ENCODE measurements at regions not wholly inside any gene's neighbourhood (a gene's known extent, or its start where the extent isn't known, plus 50 kb on each side); places are given as distances from the start of the nearest gene placed in this dataset.

DNA sequence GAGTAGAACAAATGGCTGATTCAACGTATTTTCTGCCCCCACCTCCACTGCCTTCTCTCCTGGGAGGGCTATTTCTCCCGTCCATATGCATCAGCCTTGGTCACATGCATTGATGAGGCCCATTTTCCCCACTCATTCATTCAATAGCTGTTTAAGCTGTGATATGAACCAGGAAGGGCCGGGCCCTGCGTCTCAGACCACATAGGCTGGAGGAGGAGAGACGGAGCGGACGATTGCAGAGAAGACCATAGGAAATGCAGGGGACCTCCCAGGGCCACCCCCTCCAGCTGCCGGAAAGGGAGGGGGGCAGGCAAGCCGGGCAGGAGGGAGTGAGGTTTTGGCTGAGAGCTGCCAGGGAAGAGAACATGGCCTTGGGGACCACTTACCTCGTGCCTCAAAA is 104.4 kb upstream of the TMEM132D start:
- H3K36me3 Mint-ChIP-seq (ENCODE audit: low read depth): no peaks in the 10 kb centered on the region
- H3K4me1 Mint-ChIP-seq (ENCODE audit: low read depth): no peaks in the 10 kb centered on the region
- H3K27ac Mint-ChIP-seq: no peak overlapping the region
- H3K27me3 Mint-ChIP-seq (ENCODE audit: low read depth): peaks cover 4% of the 10 kb centered on the region
- no peaks in the 10 kb centered on the region for H3K9me3 Mint-ChIP-seq
- H3K4me3 Mint-ChIP-seq: no peak overlapping the region

DNA sequence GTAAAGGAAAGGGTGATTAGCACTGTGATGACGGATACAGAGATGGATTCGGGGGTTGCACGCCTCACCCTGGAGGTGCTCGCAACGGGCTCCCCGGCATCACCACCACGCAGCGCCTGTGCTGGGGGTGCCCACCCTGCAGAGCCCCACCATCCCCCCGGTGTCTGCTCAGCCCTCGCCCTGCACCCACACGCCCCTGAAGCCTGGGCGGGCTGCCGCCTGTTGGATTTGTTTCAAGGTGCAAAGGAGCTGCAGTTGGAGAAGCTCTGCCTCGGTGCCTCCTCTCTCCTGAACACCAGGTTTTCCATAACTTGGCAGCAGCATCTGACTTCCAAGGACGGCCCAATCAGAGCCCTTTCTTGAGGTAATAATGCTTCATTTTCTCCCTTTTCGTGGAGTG is 106.1 kb upstream of the TMEM132D start:
- no peak overlapping the region for H3K4me3 Mint-ChIP-seq
- H3K27ac Mint-ChIP-seq: no peak overlapping the region
- no peaks in the 10 kb centered on the region for H3K36me3 Mint-ChIP-seq (ENCODE audit: low read depth)
- no peaks in the 10 kb centered on the region for H3K4me1 Mint-ChIP-seq (ENCODE audit: low read depth)
- H3K27me3 Mint-ChIP-seq (ENCODE audit: low read depth): peaks cover 7% of the 10 kb centered on the region
- H3K9me3 Mint-ChIP-seq: no peaks in the 10 kb centered on the region

DNA sequence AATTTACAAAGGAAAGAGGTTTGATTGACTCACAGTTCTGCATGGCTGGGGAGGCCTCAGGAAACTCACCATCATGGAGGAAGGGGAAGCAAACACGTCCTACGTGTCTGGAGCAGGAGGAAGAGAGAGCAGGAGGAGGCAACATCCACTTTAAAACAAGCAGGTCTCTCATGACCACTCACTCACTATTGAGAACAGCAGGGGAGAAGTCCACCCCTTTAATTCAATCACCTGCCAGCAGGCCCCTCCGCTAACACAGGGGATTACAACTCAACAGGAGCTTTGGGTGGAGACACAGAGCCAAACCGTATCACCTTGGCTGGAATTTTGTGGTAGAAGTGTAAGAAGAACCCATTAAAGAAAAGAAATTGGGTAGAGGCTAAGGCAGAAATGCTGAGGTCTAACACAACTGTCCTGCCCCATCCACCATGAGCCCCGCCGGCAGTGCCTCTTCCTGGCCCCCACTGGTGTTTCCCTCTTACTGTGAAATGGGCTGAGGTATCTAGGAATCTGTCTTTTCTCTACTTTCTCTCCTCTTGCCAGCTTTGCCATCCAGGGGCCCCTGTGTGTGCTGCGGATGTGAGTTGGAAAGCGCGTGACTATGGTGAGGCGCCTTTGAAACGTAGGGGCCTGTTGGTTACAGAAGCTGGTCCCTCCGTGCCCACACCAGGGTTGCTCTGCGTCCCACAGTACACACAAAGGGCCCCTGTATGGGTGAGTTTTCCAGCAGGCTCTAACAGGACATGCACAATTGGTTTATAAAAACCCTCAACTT is 108.0 kb upstream of the TMEM132D start:
- H3K4me3 Mint-ChIP-seq: no peak overlapping the region

DNA sequence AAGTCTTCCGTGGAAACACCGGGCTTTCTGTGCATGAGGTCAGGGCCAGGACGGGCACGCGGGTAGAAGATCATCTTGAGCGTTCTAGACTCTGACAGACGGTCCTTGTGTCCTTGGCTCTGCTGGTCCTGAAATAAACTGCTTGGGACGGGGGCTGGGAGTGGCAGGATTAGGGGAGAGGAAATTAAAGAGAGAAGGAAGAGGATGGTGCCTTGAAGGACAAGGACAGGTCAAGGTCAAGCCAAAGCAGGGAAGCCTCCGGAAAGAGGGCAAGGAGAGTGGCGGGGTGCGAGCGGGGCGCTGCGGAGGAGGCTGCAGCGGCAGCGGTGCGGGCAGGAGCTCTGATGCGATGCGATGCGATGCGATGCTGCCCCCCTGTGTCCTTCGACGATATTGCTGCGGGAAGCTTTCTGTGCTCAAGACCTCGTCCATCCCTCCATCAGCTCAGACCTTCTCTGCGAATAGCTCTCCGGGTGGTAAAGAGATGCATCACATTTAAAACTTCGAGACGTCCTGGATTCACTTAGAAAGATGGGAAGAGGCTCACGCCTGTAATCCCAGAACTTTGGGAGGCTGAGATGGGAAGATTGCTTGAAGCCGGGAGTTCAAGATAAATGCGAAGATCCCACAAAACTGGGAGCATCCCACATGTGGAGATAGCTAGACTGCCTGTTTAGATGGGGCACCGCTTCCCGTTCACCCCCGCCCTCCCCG is 110.1 kb upstream of the TMEM132D start:
- no peak overlapping the region for H3K4me3 Mint-ChIP-seq
- peaks cover 7% of the 10 kb centered on the region for H3K27me3 Mint-ChIP-seq (ENCODE audit: low read depth)
- no peaks in the 10 kb centered on the region for H3K4me1 Mint-ChIP-seq (ENCODE audit: low read depth)
- no peaks in the 10 kb centered on the region for H3K36me3 Mint-ChIP-seq (ENCODE audit: low read depth)
- no peak overlapping the region for H3K27ac Mint-ChIP-seq
- H3K9me3 Mint-ChIP-seq: no peaks in the 10 kb centered on the region

More for the DNA sequence above, 108.0 kb upstream of the TMEM132D start:
- Mint-ChIP-seq H3K27me3 (ENCODE audit: low read depth) (peaks cover 7% of the 10 kb centered on the region), H3K4me1 (ENCODE audit: low read depth) (no peaks in the 10 kb centered on the region), H3K36me3 (ENCODE audit: low read depth) (no peaks in the 10 kb centered on the region), H3K27ac (no peak overlapping the region), H3K9me3 (no peaks in the 10 kb centered on the region)

DNA sequence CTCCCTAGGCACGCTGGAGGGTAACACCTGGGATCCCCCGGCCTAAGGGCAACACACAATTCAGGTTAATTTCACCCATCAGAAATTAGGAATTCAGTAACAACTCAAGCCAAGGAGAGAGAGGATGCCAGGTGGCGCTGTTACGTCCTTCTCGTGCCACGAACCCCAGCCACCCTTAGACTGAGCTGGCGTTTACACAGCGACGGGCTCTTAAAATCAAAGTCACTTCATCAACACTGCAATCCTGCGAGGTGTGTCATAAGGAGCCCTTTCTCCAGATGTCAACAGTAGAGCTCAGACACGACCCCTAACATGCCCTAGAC is 110.6 kb upstream of the TMEM132D start:
- Mint-ChIP-seq H3K9me3 (no peaks in the 10 kb centered on the region), H3K4me1 (ENCODE audit: low read depth) (no peaks in the 10 kb centered on the region), H3K27me3 (ENCODE audit: low read depth) (peaks cover 7% of the 10 kb centered on the region), H3K4me3 (no peak overlapping the region), H3K27ac (no peak overlapping the region), H3K36me3 (ENCODE audit: low read depth) (no peaks in the 10 kb centered on the region)

DNA sequence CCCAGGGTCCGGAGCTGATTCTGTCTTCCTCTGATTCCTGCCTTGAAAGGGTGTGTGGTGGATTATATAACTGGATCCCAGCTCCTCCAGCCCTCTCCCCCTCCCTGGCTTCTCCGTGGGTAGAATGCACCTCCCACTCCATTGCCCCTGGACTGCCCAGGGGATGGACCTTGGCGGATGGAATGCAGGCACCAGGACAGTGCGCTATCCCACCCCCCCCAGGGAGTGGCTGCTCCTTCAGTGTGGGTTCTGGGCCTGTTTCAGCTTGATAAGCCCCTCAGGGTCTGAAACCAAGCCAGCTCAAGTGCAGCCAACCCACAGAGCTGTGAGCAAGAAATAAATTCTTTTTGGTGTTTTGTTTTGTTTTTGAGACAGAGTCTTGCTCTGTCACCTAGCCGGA is 112.4 kb upstream of the TMEM132D start:
- no peaks in the 10 kb centered on the region for H3K36me3 Mint-ChIP-seq (ENCODE audit: low read depth)
- H3K4me1 Mint-ChIP-seq (ENCODE audit: low read depth): no peaks in the 10 kb centered on the region
- H3K27ac Mint-ChIP-seq: no peak overlapping the region
- no peaks in the 10 kb centered on the region for H3K9me3 Mint-ChIP-seq
- H3K27me3 Mint-ChIP-seq (ENCODE audit: low read depth): peaks cover 7% of the 10 kb centered on the region
- no peak overlapping the region for H3K4me3 Mint-ChIP-seq

DNA sequence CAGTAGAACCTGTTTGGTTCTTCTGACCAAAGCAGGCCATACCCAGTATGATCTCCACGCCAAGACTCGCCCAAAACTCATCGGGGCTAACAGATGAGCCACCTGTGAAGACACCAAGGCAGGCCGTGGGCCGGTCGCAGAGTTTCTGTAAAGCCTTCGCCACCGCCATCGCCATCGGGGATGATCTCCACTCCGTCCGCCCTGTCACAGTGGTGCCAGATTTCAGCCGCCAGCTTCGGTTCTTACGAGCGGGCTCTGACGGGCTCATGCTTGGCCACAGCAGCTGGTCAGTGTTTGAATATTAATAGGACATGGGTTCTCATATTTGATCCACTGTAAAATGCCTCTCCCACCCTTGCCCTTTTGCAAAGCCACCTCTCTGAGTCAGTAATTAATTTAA is 113.2 kb upstream of the TMEM132D start:
- Mint-ChIP-seq H3K27ac (no peak overlapping the region), H3K9me3 (no peaks in the 10 kb centered on the region)

DNA sequence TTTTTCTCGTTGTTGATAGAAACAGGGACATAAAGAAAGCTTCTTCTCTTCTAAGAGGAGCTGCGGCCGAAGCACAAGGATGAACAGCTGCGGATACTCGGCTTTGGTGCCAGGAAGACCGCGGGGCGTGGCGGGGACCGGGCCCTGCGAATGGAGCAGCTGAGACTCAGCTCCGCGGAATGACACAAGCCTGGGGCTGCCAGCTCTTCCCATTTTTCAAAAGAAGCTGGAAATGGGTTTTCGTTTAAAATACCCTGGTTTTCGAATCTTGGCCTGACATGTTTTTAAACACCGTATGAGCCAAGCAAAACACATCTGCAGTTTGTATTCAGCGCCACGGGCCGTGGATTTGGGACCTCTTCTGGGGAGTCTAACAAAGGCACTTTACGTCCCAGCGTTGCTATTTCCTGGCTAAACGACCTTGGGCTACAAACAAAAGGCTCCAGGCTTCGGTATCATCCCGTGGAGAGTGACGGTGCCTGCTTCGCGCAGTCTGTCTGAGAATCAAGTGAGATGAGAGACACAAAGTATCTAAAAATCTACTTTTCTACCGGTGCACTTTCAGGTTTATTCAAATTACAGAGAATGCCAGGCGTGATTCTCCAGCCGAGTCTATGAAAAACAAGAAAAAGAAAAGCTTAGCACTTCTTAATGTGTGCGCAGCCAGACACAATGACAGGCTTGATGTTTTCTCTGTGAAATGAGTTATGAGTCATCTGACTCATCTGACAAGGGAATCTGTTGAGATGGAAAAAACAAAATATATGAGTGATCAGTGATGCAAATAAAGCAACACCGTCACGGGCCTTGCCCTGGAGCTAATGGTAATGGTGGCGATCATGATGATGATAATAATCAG is 114.0 kb upstream of the TMEM132D start:
- peaks cover 3% of the 10 kb centered on the region for H3K27me3 Mint-ChIP-seq (ENCODE audit: low read depth)
- no peak overlapping the region for H3K4me3 Mint-ChIP-seq
- no peaks in the 10 kb centered on the region for H3K4me1 Mint-ChIP-seq (ENCODE audit: low read depth)
- no peaks in the 10 kb centered on the region for H3K36me3 Mint-ChIP-seq (ENCODE audit: low read depth)
- no peaks in the 10 kb centered on the region for H3K9me3 Mint-ChIP-seq
- H3K27ac Mint-ChIP-seq: no peak overlapping the region

More for the DNA sequence above, 113.2 kb upstream of the TMEM132D start:
- Mint-ChIP-seq H3K27me3 (ENCODE audit: low read depth) (peaks cover 3% of the 10 kb centered on the region), H3K36me3 (ENCODE audit: low read depth) (no peaks in the 10 kb centered on the region), H3K4me1 (ENCODE audit: low read depth) (no peaks in the 10 kb centered on the region), H3K4me3 (no peak overlapping the region)

DNA sequence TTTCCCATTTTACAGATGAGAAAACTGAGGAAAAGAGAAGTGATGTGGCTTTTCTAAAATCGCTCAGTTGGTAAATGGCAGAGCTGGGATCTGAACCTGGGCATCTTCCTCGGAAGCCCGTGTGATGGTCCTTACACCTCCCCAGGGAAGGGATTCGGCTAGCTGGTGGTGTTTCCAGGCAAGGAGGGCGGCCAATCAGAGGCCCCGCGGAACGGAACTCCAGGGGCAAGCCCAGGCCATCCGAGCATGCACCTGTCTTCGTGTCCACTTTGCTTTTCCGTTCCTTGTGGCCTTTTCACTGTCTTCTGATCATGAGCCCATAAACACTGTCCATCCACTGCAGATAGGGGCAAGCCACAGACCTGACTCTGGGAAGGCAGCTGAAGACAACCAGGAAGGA is 114.8 kb upstream of the TMEM132D start:
- H3K4me3 Mint-ChIP-seq: no peak overlapping the region
- no peaks in the 10 kb centered on the region for H3K36me3 Mint-ChIP-seq (ENCODE audit: low read depth)
- no peaks in the 10 kb centered on the region for H3K9me3 Mint-ChIP-seq
- peaks cover 3% of the 10 kb centered on the region for H3K27me3 Mint-ChIP-seq (ENCODE audit: low read depth)
- H3K27ac Mint-ChIP-seq: no peak overlapping the region
- H3K4me1 Mint-ChIP-seq (ENCODE audit: low read depth): no peaks in the 10 kb centered on the region

DNA sequence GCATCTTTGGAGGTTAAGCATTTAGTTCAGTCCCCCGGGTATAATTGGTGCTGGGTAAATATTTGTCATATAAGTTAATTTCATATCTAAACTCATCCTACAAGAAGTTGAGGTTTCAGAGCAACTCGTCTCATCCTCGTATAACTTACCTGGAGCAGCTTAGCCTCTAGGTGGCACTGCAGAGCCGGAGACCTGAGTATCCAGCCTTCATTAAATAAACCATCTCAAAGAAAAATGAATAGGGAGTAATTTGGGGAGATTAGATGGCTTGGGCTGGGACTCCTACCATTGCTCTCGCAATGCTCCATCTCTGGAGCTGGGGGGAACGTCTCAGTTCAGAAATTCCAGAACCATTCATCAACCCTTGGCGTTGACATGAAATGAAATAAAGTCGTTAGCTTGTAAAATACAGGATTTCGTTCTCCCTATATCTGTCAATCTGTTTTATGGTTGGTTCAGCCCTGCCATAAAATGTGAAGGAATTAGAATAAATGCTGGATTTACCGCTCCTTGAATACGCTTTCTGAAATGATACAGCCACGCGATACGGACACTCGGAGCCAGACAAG is 122.9 kb upstream of the TMEM132D start:
- Mint-ChIP-seq H3K9me3 (no peaks in the 10 kb centered on the region), H3K36me3 (ENCODE audit: low read depth) (no peaks in the 10 kb centered on the region), H3K4me1 (ENCODE audit: low read depth) (no peaks in the 10 kb centered on the region), H3K27me3 (ENCODE audit: low read depth) (no peaks in the 10 kb centered on the region), H3K27ac (no peak overlapping the region), H3K4me3 (no peak overlapping the region)

DNA sequence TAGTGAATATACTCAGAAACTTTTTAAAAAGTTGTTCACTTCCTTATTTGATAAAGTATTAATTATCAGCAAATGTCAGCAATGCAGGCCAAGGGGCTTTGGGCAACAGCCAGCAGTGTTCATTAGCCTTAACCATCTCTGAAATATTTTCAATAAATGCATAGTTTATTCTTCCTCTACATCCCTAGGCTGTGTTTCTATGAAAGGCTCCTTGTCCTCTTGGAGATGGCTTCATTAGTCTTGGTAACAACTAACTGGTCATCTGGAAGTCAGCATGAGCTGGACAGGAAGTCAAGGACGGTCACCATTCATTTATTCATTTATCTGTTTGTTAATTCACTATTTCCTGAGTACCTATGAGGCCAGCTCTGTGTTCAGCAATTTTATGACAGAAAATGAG is 124.0 kb upstream of the TMEM132D start:
- H3K27ac Mint-ChIP-seq: no peak overlapping the region
- peaks cover 4% of the 10 kb centered on the region for H3K27me3 Mint-ChIP-seq (ENCODE audit: low read depth)
- H3K9me3 Mint-ChIP-seq: no peaks in the 10 kb centered on the region
- H3K36me3 Mint-ChIP-seq (ENCODE audit: low read depth): no peaks in the 10 kb centered on the region
- no peak overlapping the region for H3K4me3 Mint-ChIP-seq
- H3K4me1 Mint-ChIP-seq (ENCODE audit: low read depth): no peaks in the 10 kb centered on the region

DNA sequence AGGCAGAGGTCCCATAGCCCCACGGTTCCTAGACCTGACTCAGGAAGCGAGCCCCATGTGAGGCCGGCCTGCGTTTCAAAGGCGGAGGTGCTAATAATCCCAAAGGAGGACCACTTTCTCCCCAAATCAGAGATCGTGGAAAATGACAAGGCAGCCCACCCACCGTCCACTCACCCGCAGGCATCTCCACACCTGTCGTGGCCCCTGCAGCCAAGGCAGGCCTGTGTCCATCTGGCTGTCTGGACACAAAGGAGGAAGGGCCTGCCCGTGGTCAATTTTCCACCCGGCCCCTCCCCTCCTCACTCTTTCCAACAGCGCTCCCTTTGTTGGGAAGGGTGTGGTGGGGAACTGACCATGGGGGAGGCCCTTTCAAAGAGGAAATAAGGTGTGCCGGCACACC is 125.3 kb upstream of the TMEM132D start:
- Mint-ChIP-seq H3K27me3 (ENCODE audit: low read depth) (peaks cover 4% of the 10 kb centered on the region), H3K27ac (no peak overlapping the region), H3K4me3 (no peak overlapping the region), H3K4me1 (ENCODE audit: low read depth) (no peaks in the 10 kb centered on the region), H3K36me3 (ENCODE audit: low read depth) (no peaks in the 10 kb centered on the region), H3K9me3 (no peaks in the 10 kb centered on the region)

DNA sequence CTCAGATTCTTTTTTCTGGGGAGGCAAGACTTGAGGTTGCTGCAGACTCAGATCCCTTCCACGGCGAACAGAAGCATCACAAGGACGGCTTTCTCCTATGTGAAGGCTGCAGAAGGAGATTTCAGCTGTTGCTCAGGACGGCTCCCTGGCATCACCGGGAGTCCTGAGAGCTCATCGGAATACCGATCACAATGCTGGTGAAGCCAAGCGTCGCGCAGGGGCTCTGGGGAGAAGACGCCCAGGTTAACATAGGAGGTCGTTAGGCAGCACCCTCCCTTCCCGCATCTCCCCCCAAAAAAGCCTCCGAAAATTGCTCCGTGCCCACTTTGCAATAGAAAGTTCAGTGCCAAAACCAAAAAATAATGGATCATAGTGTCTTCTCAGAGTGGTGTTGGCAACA is 127.2 kb upstream of the TMEM132D start:
- H3K4me3 Mint-ChIP-seq: no peak overlapping the region
- no peaks in the 10 kb centered on the region for H3K4me1 Mint-ChIP-seq (ENCODE audit: low read depth)
- H3K27me3 Mint-ChIP-seq (ENCODE audit: low read depth): peaks cover 4% of the 10 kb centered on the region
- H3K27ac Mint-ChIP-seq: no peak overlapping the region
- H3K9me3 Mint-ChIP-seq: no peaks in the 10 kb centered on the region
- H3K36me3 Mint-ChIP-seq (ENCODE audit: low read depth): no peaks in the 10 kb centered on the region

DNA sequence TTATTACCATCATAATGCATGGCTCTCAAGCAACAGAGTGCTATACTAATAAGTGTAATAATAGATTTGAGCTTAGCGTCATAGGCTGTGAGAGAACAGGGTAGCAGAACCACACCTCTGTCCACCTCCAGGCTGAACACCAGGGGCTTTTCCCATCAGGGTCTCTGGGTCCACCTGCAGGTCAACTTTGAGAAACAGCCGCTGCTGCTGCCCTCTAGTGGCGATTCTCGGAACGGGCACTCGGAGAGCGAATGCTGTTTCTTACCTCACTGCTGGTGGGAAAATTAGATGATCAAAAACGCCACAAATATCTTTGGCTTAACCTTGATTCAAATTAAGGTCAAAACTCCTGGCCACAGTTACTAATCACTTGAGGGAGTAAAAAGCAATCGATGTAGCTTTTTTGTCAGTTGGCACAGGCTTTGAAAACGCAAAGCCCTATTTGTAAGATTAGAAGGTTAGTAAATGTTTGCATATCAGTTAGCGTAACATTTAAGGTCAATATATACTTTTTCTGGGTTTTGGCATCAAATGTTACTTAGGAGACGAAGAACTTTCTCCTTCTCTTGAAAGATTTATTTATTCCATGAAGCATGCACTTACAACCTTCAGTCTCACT is 127.9 kb upstream of the TMEM132D start:
- Mint-ChIP-seq H3K4me3 (no peak overlapping the region), H3K36me3 (ENCODE audit: low read depth) (no peaks in the 10 kb centered on the region)

More for the DNA sequence above, 127.9 kb upstream of the TMEM132D start:
- H3K27ac Mint-ChIP-seq: no peak overlapping the region
- H3K4me1 Mint-ChIP-seq (ENCODE audit: low read depth): no peaks in the 10 kb centered on the region
- no peaks in the 10 kb centered on the region for H3K9me3 Mint-ChIP-seq
- peaks cover 4% of the 10 kb centered on the region for H3K27me3 Mint-ChIP-seq (ENCODE audit: low read depth)

All from T-helper 1 cell treated with Interleukin-12 subunit alpha and Interleukin-12 subunit beta and Interleukin-4 antibody, amounts not matched to agents 30 μg/mL and 1 μg/mL, for 36 hours (primary cell).